ENCODE measurements at regions not wholly inside any gene's neighbourhood (a gene's known extent, or its start where the extent isn't known, plus 50 kb on each side); places are given as distances from the start of the nearest gene placed in this dataset.

GRCh38 chr12:91563011-91563765 lies 380.6 kb upstream of the DCN start:
- DNase-seq = no peak

- DNase-seq = no peak
Observed at GRCh38 chr12:91562476-91562875, 379.9 kb upstream of the DCN start.

GRCh38 chr12:91561958-91562325 lies 379.3 kb upstream of the DCN start:
- no peak for DNase-seq

GRCh38 chr12:91561301-91561957 lies 378.8 kb upstream of the DCN start:
- no peak for DNase-seq

GRCh38 chr12:91556909-91557308 lies 374.3 kb upstream of the DCN start:
- DNase-seq = no peak

- DNase-seq = no peak
Observed at GRCh38 chr12:91555436-91556415, 373.1 kb upstream of the DCN start.

GRCh38 chr12:91551927-91552326 lies 369.3 kb upstream of the DCN start:
- DNase-seq = no peak

- no peak for DNase-seq
Observed at GRCh38 chr12:91551242-91551641, 368.6 kb upstream of the DCN start.

- DNase-seq = no peak
Observed at GRCh38 chr12:91542666-91543065, 360.0 kb upstream of the DCN start.

- no peak for DNase-seq
Observed at GRCh38 chr12:91542067-91542466, 359.4 kb upstream of the DCN start.

- no peak for DNase-seq
Observed at GRCh38 chr12:91538418-91538817, 355.8 kb upstream of the DCN start.

- DNase-seq = no peak
Observed at GRCh38 chr12:91533366-91533765, 350.7 kb upstream of the DCN start.

GRCh38 chr12:91529829-91530228 lies 347.2 kb upstream of the DCN start:
- no peak for DNase-seq

GRCh38 chr12:91523831-91524230 lies 341.2 kb upstream of the DCN start:
- DNase-seq = no peak

GRCh38 chr12:91516695-91517047 lies 334.1 kb upstream of the DCN start:
- no peak for DNase-seq

GRCh38 chr12:91515944-91516694 lies 333.5 kb upstream of the DCN start:
- no peak for DNase-seq

- DNase-seq = no peak
Observed at GRCh38 chr12:91513313-91513712, 330.7 kb upstream of the DCN start.

- no peak for DNase-seq
Observed at GRCh38 chr12:91511795-91512420, 329.3 kb upstream of the DCN start.

- no peak for DNase-seq
Observed at GRCh38 chr12:91507754-91508153, 325.1 kb upstream of the DCN start.

GRCh38 chr12:91506452-91506851 lies 323.8 kb upstream of the DCN start:
- DNase-seq = no peak

- DNase-seq = no peak
Observed at GRCh38 chr12:91505006-91505405, 322.4 kb upstream of the DCN start.

GRCh38 chr12:91502208-91502607 lies 319.6 kb upstream of the DCN start:
- DNase-seq = no peak
